Uterus (tissue), 2 donors: ENCODE measurements at regions not wholly inside any gene's neighbourhood (a gene's known extent, or its start where the extent isn't known, plus 50 kb on each side); places are given as distances from the start of the nearest gene placed in this dataset.

ENCODE experiments used
- CTCF ChIP-seq, 4 experiments: fragments of 200-600 bp in 2 of 4; fragments of 450-650 bp in 2 of 4; sonication (generic) in 2 of 4; IDR thresholded peaks; one replicate each; pipeline ENCODE4 v1.5.1; 2016 to 2019; ENCODE audit warnings: antibody characterized with exemption in 4 of 4, mild to moderate bottlenecking in 2 of 4, moderate library complexity in 1 of 4
- POLR2A ChIP-seq, 2 donors: fragments of 450-650 bp; IDR thresholded peaks; one replicate each; pipeline ENCODE4 v1.6.1; 2016; ENCODE audit warnings: antibody characterized with exemption in 2 of 2, mild to moderate bottlenecking in 1 of 2, moderate library complexity in 1 of 2

DNA sequence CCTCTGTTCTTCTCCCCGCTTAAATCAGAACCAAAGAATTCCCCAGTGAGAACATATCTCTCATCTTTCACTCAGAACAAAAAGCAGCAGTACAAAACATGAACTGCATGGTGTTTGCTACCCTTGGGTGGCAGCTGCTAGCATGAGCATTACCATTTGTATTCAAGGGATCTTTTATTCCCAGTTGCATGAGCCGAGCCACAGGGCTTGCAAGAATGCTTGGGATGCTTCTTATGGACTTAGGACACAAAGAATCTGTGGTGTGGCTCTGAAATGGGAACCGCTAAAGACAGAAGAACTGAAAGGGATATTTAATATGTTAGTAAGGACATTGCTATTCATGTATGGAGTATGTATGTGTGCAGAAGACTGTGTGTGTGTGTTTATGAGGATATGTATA lies 190.6 kb downstream of the TMX1 start:
- TF ChIP-seq CTCF (IDR thresholded peaks at IDR 0.05): no peak
- TF ChIP-seq POLR2A (IDR thresholded peaks at IDR 0.05): no peak
